ENCODE measurements at regions not wholly inside any gene's neighbourhood (a gene's known extent, or its start where the extent isn't known, plus 50 kb on each side); places are given as distances from the start of the nearest gene placed in this dataset.
A peak's percentile ranks its signal among the peaks of the same experiment; 100 is the strongest.

GRCh38 chr11:97463891-97464290, 1074.1 kb downstream of the JRKL start:
- no peak overlapping the region for H3K4me3 ChIP-seq
- no peaks in the 10 kb centered on the region for H3K4me1 ChIP-seq
- intact Hi-C loops (cut with DNase I; ENCODE audit: low total_unique reads): no loop called here
- H3K27ac ChIP-seq: no peak overlapping the region
- 20 to 57% (median 38%) methylated on average over 1 of the region's 1 CpG for WGBS, 5 donors
- TF ChIP-seq CTCF (IDR thresholded peaks at IDR 0.05 in 8 of 11, conservative IDR thresholded peaks at IDR 0.05 in 3 of 11): no peak
- no peak for TF ChIP-seq POLR2A (IDR thresholded peaks at IDR 0.05)
- TF ChIP-seq POLR2AphosphoS5 (IDR thresholded peaks at IDR 0.05): no peak
- H3K9me3 ChIP-seq: peaks cover 2 to 59% (median 37%) of the 10 kb centered on the region in 8 donors
- H3K36me3 ChIP-seq: no peaks in the 10 kb centered on the region
- no peak for DNase-seq
- no peaks in the 10 kb centered on the region for H3K27me3 ChIP-seq (replicated peaks in 1 of 7)

GRCh38 chr11:97471480-97471879, 1081.7 kb downstream of the JRKL start:
- no peak overlapping the region for H3K4me3 ChIP-seq
- WGBS, 5 donors: 70 to 100% (median 83%) methylated on average over 1 of the region's 1 CpG; no CpG with 5 or more reads in 1 of the 5 donors
- no peaks in the 10 kb centered on the region for H3K36me3 ChIP-seq
- H3K27me3 ChIP-seq (replicated peaks in 1 of 7): no peaks in the 10 kb centered on the region
- TF ChIP-seq CTCF (IDR thresholded peaks at IDR 0.05 in 8 of 11, conservative IDR thresholded peaks at IDR 0.05 in 3 of 11) (no peak), POLR2AphosphoS5 (IDR thresholded peaks at IDR 0.05) (no peak), POLR2A (IDR thresholded peaks at IDR 0.05) (no peak)
- peaks cover 12 to 57% (median 44%) of the 10 kb centered on the region in 8 donors for H3K9me3 ChIP-seq
- intact Hi-C loops (cut with DNase I; ENCODE audit: low total_unique reads): no loop called here
- no peak overlapping the region for H3K27ac ChIP-seq
- H3K4me1 ChIP-seq: no peaks in the 10 kb centered on the region
- peak; percentile 46 for DNase-seq

DNA sequence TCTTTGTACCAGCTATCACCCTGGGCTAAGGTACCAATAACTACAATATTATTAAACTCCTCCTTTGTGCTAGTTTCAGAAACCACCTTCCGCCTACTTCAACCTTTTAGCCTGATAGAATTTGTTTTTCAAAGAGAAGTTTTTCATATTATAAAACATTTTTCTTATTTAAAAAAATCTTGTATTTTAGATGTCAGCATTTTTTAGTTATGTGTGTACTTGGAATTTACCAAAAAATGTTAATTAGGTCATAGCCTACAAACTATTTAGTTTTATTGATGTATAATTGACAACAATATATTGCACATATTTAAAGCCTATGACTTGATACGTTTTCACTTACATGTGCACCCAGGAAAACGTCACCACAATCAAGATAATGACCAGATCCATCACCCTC, 1097.6 kb downstream of the JRKL start:
- no peak overlapping the region for H3K27ac ChIP-seq
- TF ChIP-seq POLR2A (IDR thresholded peaks at IDR 0.05): no peak
- no peak for TF ChIP-seq POLR2AphosphoS5 (IDR thresholded peaks at IDR 0.05)
- no peak for TF ChIP-seq CTCF (IDR thresholded peaks at IDR 0.05 in 8 of 11, conservative IDR thresholded peaks at IDR 0.05 in 3 of 11)
- H3K27me3 ChIP-seq (replicated peaks in 1 of 7): no peaks in the 10 kb centered on the region
- H3K4me3 ChIP-seq: no peak overlapping the region
- WGBS, 5 donors: 58 to 80% (median 62%) methylated on average over 3 of the region's 3 CpGs
- H3K9me3 ChIP-seq: peaks cover 0 to 23% (median 4%) of the 10 kb centered on the region in 8 donors
- DNase-seq: no peak
- H3K36me3 ChIP-seq: no peaks in the 10 kb centered on the region
- intact Hi-C loops (cut with DNase I; ENCODE audit: low total_unique reads): no loop called here
- H3K4me1 ChIP-seq: no peaks in the 10 kb centered on the region

- Histone ChIP-seq H3K36me3 (no peaks in the 10 kb centered on the region), H3K9me3 (peaks cover 0 to 28% (median 9%) of the 10 kb centered on the region in 8 donors), H3K4me1 (no peaks in the 10 kb centered on the region), H3K27me3 (replicated peaks in 1 of 7) (no peaks in the 10 kb centered on the region), H3K27ac (no peak overlapping the region), H3K4me3 (no peak overlapping the region)
- TF ChIP-seq POLR2A (IDR thresholded peaks at IDR 0.05): no peak
- TF ChIP-seq POLR2AphosphoS5 (IDR thresholded peaks at IDR 0.05): no peak
- no peak for TF ChIP-seq CTCF (IDR thresholded peaks at IDR 0.05 in 8 of 11, conservative IDR thresholded peaks at IDR 0.05 in 3 of 11)
- DNase-seq: no peak
- WGBS, 5 donors: 89 to 97% (median 94%) methylated on average over 2 of the region's 2 CpGs
- intact Hi-C loops (cut with DNase I; ENCODE audit: low total_unique reads): no loop called here
Measured at GRCh38 chr11:97498891-97499290, 1109.1 kb downstream of the JRKL start.
